ENCODE measurements at regions not wholly inside any gene's neighbourhood (a gene's known extent, or its start where the extent isn't known, plus 50 kb on each side); places are given as distances from the start of the nearest gene placed in this dataset.
"Not testable (repeated sequence)": the region's sequence is repeated elsewhere in the genome, so short reads cannot be mapped to it uniquely, and the experiment has no call there.

GRCh38 chr14:83533734-83534133 is 1996.2 kb upstream of the FLRT2 start:
- no peak for DNase-seq

GRCh38 chr14:83534995-83535394 is 1994.9 kb upstream of the FLRT2 start:
- no peak for DNase-seq

GRCh38 chr14:83535444-83535843 is 1994.5 kb upstream of the FLRT2 start:
- no peak for DNase-seq

GRCh38 chr14:83541147-83541546 is 1988.8 kb upstream of the FLRT2 start:
- no peak for DNase-seq

- no peak for DNase-seq
Observed at GRCh38 chr14:83548061-83548839, 1981.7 kb upstream of the FLRT2 start.

GRCh38 chr14:83556065-83556464 is 1973.9 kb upstream of the FLRT2 start:
- no peak for DNase-seq

GRCh38 chr14:83556746-83557453 is 1973.0 kb upstream of the FLRT2 start:
- DNase-seq: no peak

GRCh38 chr14:83558946-83559345 is 1971.0 kb upstream of the FLRT2 start:
- DNase-seq: no peak

- no peak for DNase-seq
Observed at GRCh38 chr14:83559721-83560120, 1970.2 kb upstream of the FLRT2 start.

- DNase-seq: no peak
Observed at GRCh38 chr14:83561261-83561660, 1968.7 kb upstream of the FLRT2 start.

- DNase-seq: no peak
Observed at GRCh38 chr14:83566567-83566966, 1963.4 kb upstream of the FLRT2 start.

- no peak for DNase-seq
Observed at GRCh38 chr14:83568141-83568540, 1961.8 kb upstream of the FLRT2 start.

GRCh38 chr14:83575301-83575700 is 1954.6 kb upstream of the FLRT2 start:
- DNase-seq: no peak

- DNase-seq: no peak
Observed at GRCh38 chr14:83583201-83583600, 1946.7 kb upstream of the FLRT2 start.

- no peak for DNase-seq
Observed at GRCh38 chr14:83594874-83595273, 1935.1 kb upstream of the FLRT2 start.

- no peak for DNase-seq
Observed at GRCh38 chr14:83607682-83608081, 1922.3 kb upstream of the FLRT2 start.

GRCh38 chr14:83611491-83611890 is 1918.5 kb upstream of the FLRT2 start:
- no peak for DNase-seq

GRCh38 chr14:83611906-83612390 is 1918.0 kb upstream of the FLRT2 start:
- DNase-seq: no peak

- DNase-seq: no peak
Observed at GRCh38 chr14:83614956-83615355, 1915.0 kb upstream of the FLRT2 start.

- DNase-seq: no peak
Observed at GRCh38 chr14:83624541-83624940, 1905.4 kb upstream of the FLRT2 start.

GRCh38 chr14:83632375-83632774 is 1897.6 kb upstream of the FLRT2 start:
- no peak for DNase-seq

GRCh38 chr14:83638748-83639504 is 1891.0 kb upstream of the FLRT2 start:
- DNase-seq: no peak

GRCh38 chr14:83639505-83639875 is 1890.5 kb upstream of the FLRT2 start:
- not testable (repeated sequence) for DNase-seq

- no peak for DNase-seq
Observed at GRCh38 chr14:83646228-83646627, 1883.7 kb upstream of the FLRT2 start.

Measured in stimulated activated CD4-positive, alpha-beta T cell treated with anti-CD3 and anti-CD28 coated beads, Interleukin-4, amount 100 ng/mL, for 1 hour (primary cell).